ENCODE measurements at regions not wholly inside any gene's neighbourhood (a gene's known extent, or its start where the extent isn't known, plus 50 kb on each side); places are given as distances from the start of the nearest gene placed in this dataset.

DNA sequence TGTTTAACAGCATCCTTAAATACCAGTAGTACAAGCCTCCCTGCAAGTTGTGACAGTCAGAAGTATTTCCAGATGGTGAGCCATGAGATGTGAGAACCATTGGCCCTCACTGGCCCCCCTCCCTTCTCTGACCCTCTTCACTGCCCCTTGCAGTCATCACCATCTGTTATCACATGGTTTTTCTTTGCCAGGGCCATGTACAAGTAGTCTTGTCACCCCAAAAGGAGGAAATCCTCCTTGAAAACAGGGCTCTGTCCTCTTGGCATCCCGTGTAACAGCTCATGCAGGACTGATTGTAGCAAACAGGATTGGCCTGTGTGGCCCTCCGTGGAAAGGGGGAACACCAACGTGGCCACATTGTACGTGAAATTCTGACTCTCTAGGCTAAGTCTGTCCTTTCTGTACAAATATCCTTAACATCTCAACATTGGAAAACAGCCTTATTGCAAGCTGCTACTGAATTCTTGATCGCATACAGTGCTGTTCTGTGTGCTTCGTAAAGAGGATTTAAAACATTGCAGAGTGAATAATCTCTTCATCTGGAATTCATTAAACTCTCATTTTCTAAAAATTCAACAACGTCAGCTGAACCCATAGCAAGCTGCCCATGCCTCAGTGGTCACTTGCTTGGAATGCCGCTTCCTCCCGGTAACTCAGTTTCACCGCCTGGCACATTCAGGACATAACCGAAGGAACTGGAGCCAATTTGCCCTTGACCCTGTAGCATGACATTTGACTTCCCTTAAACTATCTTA, 171.7 kb downstream of the ATPSCKMT start:
- TF ChIP-seq EZH2phosphoT487 (IDR thresholded peaks at IDR 0.05; ENCODE audit: low read depth, severe bottlenecking, unreplicated experiment) (no peak), EZH2 (IDR thresholded peaks at IDR 0.05; ENCODE audit: borderline replicate concordance) (no peak)
- TF ChIP-seq, protein P1, sequence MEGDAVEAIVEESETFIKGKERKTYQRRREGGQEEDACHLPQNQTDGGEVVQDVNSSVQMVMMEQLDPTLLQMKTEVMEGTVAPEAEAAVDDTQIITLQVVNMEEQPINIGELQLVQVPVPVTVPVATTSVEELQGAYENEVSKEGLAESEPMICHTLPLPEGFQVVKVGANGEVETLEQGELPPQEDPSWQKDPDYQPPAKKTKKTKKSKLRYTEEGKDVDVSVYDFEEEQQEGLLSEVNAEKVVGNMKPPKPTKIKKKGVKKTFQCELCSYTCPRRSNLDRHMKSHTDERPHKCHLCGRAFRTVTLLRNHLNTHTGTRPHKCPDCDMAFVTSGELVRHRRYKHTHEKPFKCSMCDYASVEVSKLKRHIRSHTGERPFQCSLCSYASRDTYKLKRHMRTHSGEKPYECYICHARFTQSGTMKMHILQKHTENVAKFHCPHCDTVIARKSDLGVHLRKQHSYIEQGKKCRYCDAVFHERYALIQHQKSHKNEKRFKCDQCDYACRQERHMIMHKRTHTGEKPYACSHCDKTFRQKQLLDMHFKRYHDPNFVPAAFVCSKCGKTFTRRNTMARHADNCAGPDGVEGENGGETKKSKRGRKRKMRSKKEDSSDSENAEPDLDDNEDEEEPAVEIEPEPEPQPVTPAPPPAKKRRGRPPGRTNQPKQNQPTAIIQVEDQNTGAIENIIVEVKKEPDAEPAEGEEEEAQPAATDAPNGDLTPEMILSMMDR (IDR thresholded peaks at IDR 0.05; ENCODE audit: poor library complexity): no peak

All from hepatocyte (in vitro differentiated cells).